Central memory CD8-positive, alpha-beta T cell (primary cell): ENCODE measurements at regions not wholly inside any gene's neighbourhood (a gene's known extent, or its start where the extent isn't known, plus 50 kb on each side); places are given as distances from the start of the nearest gene placed in this dataset.
"Not testable (repeated sequence)": the region's sequence is repeated elsewhere in the genome, so short reads cannot be mapped to it uniquely, and the experiment has no call there.

Experiments used
- ATAC-seq: fragments of 150-1000 bp; cut with Tn5 transposase; replicated peaks from 2 replicates; pipeline ENCODE4 v1.10.0; 2022; ENCODE audit warnings: mild to moderate bottlenecking, moderate FRiP score, moderate number of reproducible peaks; ENCODE audit not compliant: poor library complexity, severe bottlenecking; ENCODE audit errors: extremely low read depth
- DNase-seq, 2 donors: peaks; one replicate each; pipeline ENCODE4 v3.0.0; 2021; ENCODE audit warnings: low spot score in 2 of 2
- H3K27ac Mint-ChIP-seq: one replicate; pipeline ENCODE4 v1.8.0; 2022; ENCODE audit warnings: low read depth, mild to moderate bottlenecking, moderate library complexity, mixed read lengths
- H3K27me3 Mint-ChIP-seq: one replicate; pipeline ENCODE4 v1.8.0; 2022; ENCODE audit warnings: mixed read lengths
- H3K36me3 Mint-ChIP-seq: one replicate; pipeline ENCODE4 v1.8.0; 2022; ENCODE audit warnings: mild to moderate bottlenecking, moderate library complexity, mixed read lengths; ENCODE audit not compliant: insufficient read depth
- H3K4me1 Mint-ChIP-seq: one replicate; pipeline ENCODE4 v1.8.0; 2022; ENCODE audit warnings: mixed read lengths
- H3K4me3 Mint-ChIP-seq: one replicate; pipeline ENCODE4 v1.8.0; 2022; ENCODE audit warnings: mild to moderate bottlenecking, moderate library complexity, mixed read lengths
- H3K9me3 Mint-ChIP-seq: one replicate; pipeline ENCODE4 v1.8.0; 2022; ENCODE audit warnings: mixed read lengths

GRCh38 chr7:153797363-153797762 is 254.8 kb upstream of the DPP6 start:
- H3K4me1 Mint-ChIP-seq, H3K36me3 Mint-ChIP-seq, H3K27ac Mint-ChIP-seq, H3K27me3 Mint-ChIP-seq, ATAC-seq, DNase-seq, H3K4me3 Mint-ChIP-seq: not testable (repeated sequence)
- H3K9me3 Mint-ChIP-seq = peaks cover 11% of the 10 kb centered on the region

DNA sequence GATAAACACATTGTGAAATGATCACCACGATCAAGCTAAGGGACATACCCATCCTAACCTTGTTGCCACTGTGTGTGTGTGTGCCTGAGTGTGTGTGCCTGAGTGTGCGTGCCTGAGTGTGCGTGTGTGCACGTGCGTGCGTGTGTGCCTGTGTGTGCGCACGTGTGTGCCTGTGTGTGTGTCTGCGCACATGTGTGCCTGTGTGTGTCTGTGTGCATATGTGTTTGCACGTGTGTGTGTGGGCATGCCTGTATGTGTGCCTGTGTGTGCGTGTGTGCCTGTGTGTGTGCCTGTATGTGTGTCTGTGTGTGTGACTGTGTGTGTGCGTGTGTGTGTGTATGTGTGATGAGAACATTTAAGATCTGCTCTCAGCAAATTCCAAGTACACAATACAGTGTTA is 244.1 kb upstream of the DPP6 start:
- peaks cover 4% of the 10 kb centered on the region for H3K9me3 Mint-ChIP-seq
- DNase-seq (no peak), ATAC-seq (no peak)
- H3K4me1 Mint-ChIP-seq = no peaks in the 10 kb centered on the region
- H3K4me3 Mint-ChIP-seq = no peak overlapping the region
- no peaks in the 10 kb centered on the region for H3K27me3 Mint-ChIP-seq
- peaks cover under 1% of the 10 kb centered on the region for H3K36me3 Mint-ChIP-seq
- H3K27ac Mint-ChIP-seq = no peak overlapping the region

DNA sequence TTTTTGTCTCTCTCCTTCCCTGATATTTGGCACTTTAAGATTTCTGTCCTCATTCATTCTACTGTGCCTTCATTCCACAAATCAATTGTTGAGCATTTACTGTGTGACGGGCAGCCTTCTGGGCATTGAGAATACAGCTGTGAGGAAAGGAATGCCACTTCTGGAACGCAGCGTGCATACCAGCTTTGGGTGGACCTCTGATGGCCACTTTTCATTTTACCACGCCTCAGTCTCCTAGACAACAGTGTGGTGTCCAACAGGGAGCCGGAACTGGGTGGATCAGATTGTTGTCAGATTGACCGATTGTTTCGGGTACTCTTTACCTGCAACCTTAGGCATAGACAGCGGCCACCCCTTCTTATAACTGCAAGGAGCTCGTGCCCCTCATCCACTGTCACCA is 222.7 kb upstream of the DPP6 start:
- Mint-ChIP-seq H3K36me3 (no peaks in the 10 kb centered on the region), H3K27me3 (no peaks in the 10 kb centered on the region), H3K9me3 (peaks cover 16% of the 10 kb centered on the region), H3K4me1 (no peaks in the 10 kb centered on the region), H3K27ac (no peak overlapping the region), H3K4me3 (no peak overlapping the region)
- DNase-seq = no peak
- no peak for ATAC-seq

GRCh38 chr7:153832160-153832559 is 220.0 kb upstream of the DPP6 start:
- Mint-ChIP-seq H3K27ac (no peak overlapping the region), H3K4me1 (no peaks in the 10 kb centered on the region), H3K4me3 (no peak overlapping the region), H3K36me3 (no peaks in the 10 kb centered on the region), H3K27me3 (no peaks in the 10 kb centered on the region), H3K9me3 (peaks cover 16% of the 10 kb centered on the region)
- DNase-seq = no peak
- ATAC-seq = no peak

DNA sequence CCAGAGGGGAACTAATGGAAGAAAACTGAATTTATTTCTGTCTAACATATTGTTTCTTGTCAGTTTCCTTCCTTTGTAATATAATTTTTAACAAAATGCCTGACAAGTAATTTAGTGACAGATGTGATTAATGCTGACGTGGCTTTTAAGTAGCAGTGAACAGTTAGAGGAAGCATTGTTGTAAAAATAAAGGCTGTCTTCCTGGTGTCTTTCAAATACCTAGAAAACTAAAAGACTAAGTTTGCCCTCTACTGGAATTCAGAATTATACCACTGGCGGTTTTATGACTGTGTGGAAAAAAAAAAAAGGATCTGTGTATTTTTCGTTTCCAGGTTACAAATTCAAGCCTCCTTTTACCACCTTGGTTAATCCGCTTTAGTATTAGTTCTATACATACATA is 217.1 kb upstream of the DPP6 start:
- Mint-ChIP-seq H3K27me3 (no peaks in the 10 kb centered on the region), H3K9me3 (peaks cover 6% of the 10 kb centered on the region), H3K4me3 (no peak overlapping the region), H3K36me3 (no peaks in the 10 kb centered on the region), H3K4me1 (no peaks in the 10 kb centered on the region), H3K27ac (no peak overlapping the region)
- DNase-seq = no peak
- ATAC-seq = no peak

GRCh38 chr7:153835712-153836265 is 216.4 kb upstream of the DPP6 start:
- no peaks in the 10 kb centered on the region for H3K4me1 Mint-ChIP-seq
- ATAC-seq (no peak), DNase-seq (no peak)
- no peak overlapping the region for H3K4me3 Mint-ChIP-seq
- H3K36me3 Mint-ChIP-seq = no peaks in the 10 kb centered on the region
- H3K27ac Mint-ChIP-seq = no peak overlapping the region
- H3K9me3 Mint-ChIP-seq = peaks cover 6% of the 10 kb centered on the region
- H3K27me3 Mint-ChIP-seq = no peaks in the 10 kb centered on the region

GRCh38 chr7:153838591-153838990 is 213.6 kb upstream of the DPP6 start:
- DNase-seq (no peak), ATAC-seq (no peak)
- Mint-ChIP-seq H3K4me3 (no peak overlapping the region), H3K27me3 (no peaks in the 10 kb centered on the region), H3K9me3 (peaks cover 3% of the 10 kb centered on the region), H3K27ac (no peak overlapping the region), H3K36me3 (no peaks in the 10 kb centered on the region), H3K4me1 (no peaks in the 10 kb centered on the region)

DNA sequence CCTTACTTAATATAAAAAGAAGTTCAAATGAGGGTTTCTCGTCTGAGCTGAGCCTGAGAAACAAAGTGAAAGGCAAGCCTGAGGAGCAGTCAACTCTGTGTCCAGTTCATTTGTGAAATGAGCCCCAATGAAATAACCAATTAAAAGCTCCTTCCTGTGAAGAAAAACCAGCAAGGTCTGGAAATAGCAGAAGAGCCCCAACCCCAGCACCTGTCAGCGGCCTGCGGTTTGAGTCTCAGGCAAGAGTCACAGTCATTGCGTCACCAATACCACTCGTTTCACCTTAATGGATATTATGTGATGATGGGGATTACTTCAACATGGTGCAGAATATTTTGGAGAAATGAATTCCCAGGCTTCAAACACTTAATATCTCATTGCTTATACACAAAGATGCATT is 211.3 kb upstream of the DPP6 start:
- no peak overlapping the region for H3K4me3 Mint-ChIP-seq
- no peaks in the 10 kb centered on the region for H3K4me1 Mint-ChIP-seq
- no peaks in the 10 kb centered on the region for H3K27me3 Mint-ChIP-seq
- DNase-seq = no peak
- no peaks in the 10 kb centered on the region for H3K36me3 Mint-ChIP-seq
- no peak overlapping the region for H3K27ac Mint-ChIP-seq
- no peak for ATAC-seq
- peaks cover 9% of the 10 kb centered on the region for H3K9me3 Mint-ChIP-seq

GRCh38 chr7:153847828-153848227 is 204.4 kb upstream of the DPP6 start:
- Mint-ChIP-seq H3K9me3 (peaks cover 40% of the 10 kb centered on the region), H3K27ac (no peak overlapping the region), H3K27me3 (no peaks in the 10 kb centered on the region), H3K4me3 (no peak overlapping the region), H3K4me1 (no peaks in the 10 kb centered on the region), H3K36me3 (no peaks in the 10 kb centered on the region)
- no peak for ATAC-seq
- DNase-seq = no peak

DNA sequence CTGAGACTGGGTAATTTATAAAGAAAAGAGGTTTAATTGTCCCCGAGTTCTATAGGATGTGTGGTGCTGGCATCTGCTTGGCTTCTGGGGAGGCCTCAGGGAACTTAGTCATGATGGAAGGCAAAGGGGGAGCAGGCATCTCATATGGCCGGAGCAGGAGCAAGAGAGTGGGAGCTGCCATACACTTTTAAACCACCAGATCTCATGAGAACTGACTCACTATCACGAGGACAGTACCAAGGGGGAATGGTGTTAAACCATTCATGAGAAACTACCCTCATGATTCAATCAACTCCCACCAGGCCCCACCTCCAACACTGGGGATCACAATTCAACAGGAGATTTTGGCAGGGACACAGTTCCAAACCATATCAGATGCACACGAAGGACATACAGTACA is 199.9 kb upstream of the DPP6 start:
- Mint-ChIP-seq H3K36me3 (peaks cover 2% of the 10 kb centered on the region), H3K9me3 (peaks cover 24% of the 10 kb centered on the region), H3K27me3 (no peaks in the 10 kb centered on the region), H3K4me1 (no peaks in the 10 kb centered on the region), H3K27ac (no peak overlapping the region), H3K4me3 (no peak overlapping the region)
- no peak for ATAC-seq
- no peak for DNase-seq

DNA sequence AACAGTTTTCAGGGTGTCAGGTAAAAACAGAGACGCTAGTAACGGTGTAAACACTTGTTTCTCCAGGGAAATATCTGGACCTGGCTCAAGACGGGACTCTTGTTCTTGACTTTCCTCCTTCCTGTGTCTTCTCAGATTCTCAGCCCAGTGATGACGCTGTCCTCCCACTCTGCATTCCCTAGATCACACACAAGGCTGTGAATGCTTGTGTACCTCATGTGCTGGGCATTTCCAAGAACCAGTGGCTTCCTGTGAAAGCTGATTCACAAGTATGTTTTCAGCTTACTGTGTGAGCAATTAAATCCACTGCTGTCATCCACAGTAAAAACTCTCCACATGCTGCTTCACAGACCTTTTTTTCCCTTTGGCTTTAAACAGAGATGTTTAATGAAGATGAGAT is 193.8 kb upstream of the DPP6 start:
- no peak for ATAC-seq
- Mint-ChIP-seq H3K4me1 (no peaks in the 10 kb centered on the region), H3K4me3 (no peak overlapping the region), H3K27ac (no peak overlapping the region), H3K27me3 (no peaks in the 10 kb centered on the region), H3K36me3 (peaks cover 2% of the 10 kb centered on the region), H3K9me3 (peaks cover 6% of the 10 kb centered on the region)
- DNase-seq = no peak

GRCh38 chr7:153859239-153859638 is 193.0 kb upstream of the DPP6 start:
- Mint-ChIP-seq H3K9me3 (peaks cover 11% of the 10 kb centered on the region), H3K4me1 (no peaks in the 10 kb centered on the region), H3K27me3 (no peaks in the 10 kb centered on the region), H3K27ac (no peak overlapping the region), H3K4me3 (no peak overlapping the region), H3K36me3 (peaks cover 2% of the 10 kb centered on the region)
- ATAC-seq (no peak), DNase-seq (no peak)

DNA sequence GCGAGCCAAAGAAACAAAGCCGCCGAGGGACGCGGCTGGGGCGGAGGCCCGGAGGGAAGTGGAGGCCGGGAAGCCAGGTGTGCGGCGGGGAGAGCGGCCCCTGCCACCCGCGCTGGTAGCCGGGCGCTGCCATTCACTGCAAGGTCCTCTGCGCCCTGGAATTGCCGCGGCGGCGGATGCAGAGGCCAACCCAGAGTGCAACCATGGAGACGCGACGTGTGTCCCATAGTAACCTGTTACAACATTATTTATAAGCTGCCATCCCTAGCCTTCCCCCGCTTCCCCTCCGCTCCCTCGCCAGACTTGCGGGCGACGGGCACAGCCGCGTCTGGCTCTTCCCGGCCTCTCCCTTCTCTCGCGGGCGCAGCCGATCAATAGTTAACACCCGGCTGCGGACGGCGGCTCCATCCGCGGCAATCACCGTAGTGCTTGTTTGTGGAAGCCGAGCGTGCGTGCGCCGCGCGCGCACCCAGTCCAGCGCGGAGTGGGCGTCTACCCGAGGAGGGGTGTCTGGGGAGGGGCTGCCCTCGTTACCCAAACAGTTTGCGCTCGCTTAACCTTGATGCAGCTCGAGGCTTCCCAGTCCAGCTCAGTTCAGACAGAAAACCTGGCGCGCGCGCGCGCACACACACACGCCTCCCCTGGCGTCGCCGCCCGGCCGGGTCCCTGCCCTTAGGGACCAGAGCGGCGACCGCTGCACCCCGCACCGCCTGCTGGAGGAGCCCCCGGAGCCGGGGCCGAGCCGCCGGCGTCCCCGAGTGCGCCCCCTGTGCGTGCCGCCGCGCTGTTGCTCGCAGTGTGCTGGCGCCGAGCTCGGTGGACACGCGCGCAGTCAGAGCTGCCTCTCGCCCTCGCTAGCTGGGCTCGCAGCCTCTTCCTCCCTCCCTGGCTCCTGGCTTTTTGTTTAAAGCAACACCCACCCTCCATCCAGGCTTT is 165.4 kb upstream of the DPP6 start:
- no peak for DNase-seq
- no peak overlapping the region for H3K4me3 Mint-ChIP-seq
- H3K9me3 Mint-ChIP-seq = no peaks in the 10 kb centered on the region
- H3K27me3 Mint-ChIP-seq = peaks cover 9% of the 10 kb centered on the region
- no peaks in the 10 kb centered on the region for H3K4me1 Mint-ChIP-seq
- no peak for ATAC-seq
- no peaks in the 10 kb centered on the region for H3K36me3 Mint-ChIP-seq
- H3K27ac Mint-ChIP-seq = no peak overlapping the region
